ENCODE measurements at regions not wholly inside any gene's neighbourhood (a gene's known extent, or its start where the extent isn't known, plus 50 kb on each side); places are given as distances from the start of the nearest gene placed in this dataset.

- TF ChIP-seq CTCF (IDR thresholded peaks at IDR 0.05; ENCODE audit: low read length) (no peak), EZH2phosphoT487 (IDR thresholded peaks at IDR 0.05; ENCODE audit: low read length) (no peak)
These were observed 185.9 kb upstream of the AGR3 start for GRCh38 chr7:17067691-17068090.

All from MM.1S (cell line).